Activated B cell treated with CpG ODN at 0.5 μM for 24 hours (primary cell): ENCODE measurements at regions not wholly inside any gene's neighbourhood (a gene's known extent, or its start where the extent isn't known, plus 50 kb on each side); places are given as distances from the start of the nearest gene placed in this dataset.

Source experiments
- ATAC-seq: fragments of 200-7000 bp; cut with Tn5 transposase; one replicate; pipeline ENCODE4 v1.10.0; 2021; ENCODE audit warnings: low read depth, mild to moderate bottlenecking, moderate library complexity
- CTCF ChIA-PET: fragments of 350-600 bp; sonication (Branson Sonifier 250); formaldehyde crosslinking; loops from one replicate; lab custom pipeline; 2021; ENCODE audit warnings: antibody characterized with exemption; lab: Charles Lee
- POLR2A ChIA-PET: fragments of 350-600 bp; sonication (Branson Sonifier 250); formaldehyde crosslinking; loops from one replicate; lab custom pipeline; 2021; ENCODE audit warnings: antibody characterized with exemption; lab: Charles Lee
- DNase-seq: peaks from one replicate; pipeline ENCODE4 v3.0.0; 2022
- H3K27ac Mint-ChIP-seq: one replicate; pipeline ENCODE4 v1.8.0; 2020; ENCODE audit warnings: mixed read lengths
- H3K27me3 Mint-ChIP-seq: one replicate; pipeline ENCODE4 v1.8.0; 2021; ENCODE audit warnings: mixed read lengths
- H3K36me3 Mint-ChIP-seq: one replicate; pipeline ENCODE4 v1.8.0; 2021; ENCODE audit warnings: low read depth, mixed read lengths
- H3K4me1 Mint-ChIP-seq: one replicate; pipeline ENCODE4 v1.8.0; 2021; ENCODE audit warnings: mixed read lengths
- H3K4me3 Mint-ChIP-seq: one replicate; pipeline ENCODE4 v1.8.0; 2020; ENCODE audit warnings: mild to moderate bottlenecking, mixed read lengths
- H3K9me3 Mint-ChIP-seq: one replicate; pipeline ENCODE4 v1.8.0; 2020; ENCODE audit warnings: mixed read lengths
- intact Hi-C: fragments of 100-400 bp; cut with micrococcal nuclease; formaldehyde crosslinking; loops from one replicate; pipeline ENCODE4 v1.15.1; 2024
- TF ChIP-seq, protein P1 (sequence below): fragments of 200-600 bp; IDR thresholded peaks from one replicate; pipeline ENCODE4 v1.8.0; 2022; ENCODE audit warnings: antibody characterized with exemption, mild to moderate bottlenecking

DNA sequence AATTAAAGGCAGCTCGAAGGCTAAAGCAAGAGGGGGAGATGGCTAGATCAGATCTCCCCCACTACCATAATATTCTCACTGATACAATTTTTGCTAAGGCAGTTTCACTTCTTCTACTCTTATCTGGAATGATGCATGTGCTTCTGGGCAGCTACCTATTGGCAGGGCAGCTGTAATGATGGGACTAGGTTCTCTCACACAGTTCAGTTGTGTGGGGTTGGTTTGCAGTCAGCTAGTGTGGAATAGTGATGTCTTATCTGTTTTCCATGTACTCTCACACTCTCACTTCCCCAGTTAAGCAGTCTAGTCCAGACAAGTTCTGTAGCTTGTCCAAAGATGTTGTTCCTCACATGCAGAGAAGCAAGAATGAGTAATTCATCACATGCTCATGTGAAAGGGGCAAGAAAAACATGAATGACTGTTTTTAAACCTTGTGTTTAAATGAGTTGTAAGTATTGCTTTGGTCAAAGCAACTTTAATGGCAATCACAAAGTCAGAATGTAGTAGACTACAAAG is 836.1 kb downstream of the CBLN2 start:
- peak; percentile 49 for ATAC-seq
- Mint-ChIP-seq H3K27me3 (no peaks in the 10 kb centered on the region), H3K27ac (no peak overlapping the region), H3K36me3 (no peaks in the 10 kb centered on the region), H3K4me3 (no peak overlapping the region), H3K4me1 (peaks cover 7% of the 10 kb centered on the region), H3K9me3 (peaks cover 7% of the 10 kb centered on the region)
- DNase-seq, result no peak
- ChIA-PET POLR2A (no interaction called here), CTCF (no interaction called here)
- TF ChIP-seq, protein P1, sequence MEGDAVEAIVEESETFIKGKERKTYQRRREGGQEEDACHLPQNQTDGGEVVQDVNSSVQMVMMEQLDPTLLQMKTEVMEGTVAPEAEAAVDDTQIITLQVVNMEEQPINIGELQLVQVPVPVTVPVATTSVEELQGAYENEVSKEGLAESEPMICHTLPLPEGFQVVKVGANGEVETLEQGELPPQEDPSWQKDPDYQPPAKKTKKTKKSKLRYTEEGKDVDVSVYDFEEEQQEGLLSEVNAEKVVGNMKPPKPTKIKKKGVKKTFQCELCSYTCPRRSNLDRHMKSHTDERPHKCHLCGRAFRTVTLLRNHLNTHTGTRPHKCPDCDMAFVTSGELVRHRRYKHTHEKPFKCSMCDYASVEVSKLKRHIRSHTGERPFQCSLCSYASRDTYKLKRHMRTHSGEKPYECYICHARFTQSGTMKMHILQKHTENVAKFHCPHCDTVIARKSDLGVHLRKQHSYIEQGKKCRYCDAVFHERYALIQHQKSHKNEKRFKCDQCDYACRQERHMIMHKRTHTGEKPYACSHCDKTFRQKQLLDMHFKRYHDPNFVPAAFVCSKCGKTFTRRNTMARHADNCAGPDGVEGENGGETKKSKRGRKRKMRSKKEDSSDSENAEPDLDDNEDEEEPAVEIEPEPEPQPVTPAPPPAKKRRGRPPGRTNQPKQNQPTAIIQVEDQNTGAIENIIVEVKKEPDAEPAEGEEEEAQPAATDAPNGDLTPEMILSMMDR, result no peak
- intact Hi-C loops, result no loop called here

DNA sequence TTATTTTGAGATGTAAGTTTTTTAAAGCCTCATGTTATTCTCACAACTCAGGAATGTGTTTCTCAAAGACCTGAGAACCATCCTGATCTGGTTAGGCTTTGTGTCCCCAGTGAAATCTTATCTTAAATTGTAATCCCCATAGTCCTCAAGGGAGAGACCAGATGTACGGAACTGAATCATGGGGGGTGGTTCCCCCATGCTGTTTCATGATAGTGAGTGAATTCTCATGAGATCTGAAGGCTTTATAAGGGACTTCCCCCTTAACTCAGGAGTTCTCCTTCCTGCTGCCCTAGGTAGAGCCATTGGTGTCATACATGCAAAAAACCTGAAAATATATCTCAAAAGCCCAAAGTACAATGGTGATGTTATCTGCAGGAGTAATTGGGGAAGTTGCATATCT is 836.7 kb downstream of the CBLN2 start:
- CTCF ChIA-PET, result no interaction called here
- Mint-ChIP-seq H3K27ac (no peak overlapping the region), H3K4me1 (peaks cover 7% of the 10 kb centered on the region), H3K4me3 (no peak overlapping the region), H3K36me3 (no peaks in the 10 kb centered on the region), H3K9me3 (peaks cover 7% of the 10 kb centered on the region), H3K27me3 (no peaks in the 10 kb centered on the region)
- TF ChIP-seq, protein P1, result no peak
- ATAC-seq (peak; percentile 94), DNase-seq (no peak)
- intact Hi-C loops, result no loop called here
- POLR2A ChIA-PET, result no interaction called here

DNA sequence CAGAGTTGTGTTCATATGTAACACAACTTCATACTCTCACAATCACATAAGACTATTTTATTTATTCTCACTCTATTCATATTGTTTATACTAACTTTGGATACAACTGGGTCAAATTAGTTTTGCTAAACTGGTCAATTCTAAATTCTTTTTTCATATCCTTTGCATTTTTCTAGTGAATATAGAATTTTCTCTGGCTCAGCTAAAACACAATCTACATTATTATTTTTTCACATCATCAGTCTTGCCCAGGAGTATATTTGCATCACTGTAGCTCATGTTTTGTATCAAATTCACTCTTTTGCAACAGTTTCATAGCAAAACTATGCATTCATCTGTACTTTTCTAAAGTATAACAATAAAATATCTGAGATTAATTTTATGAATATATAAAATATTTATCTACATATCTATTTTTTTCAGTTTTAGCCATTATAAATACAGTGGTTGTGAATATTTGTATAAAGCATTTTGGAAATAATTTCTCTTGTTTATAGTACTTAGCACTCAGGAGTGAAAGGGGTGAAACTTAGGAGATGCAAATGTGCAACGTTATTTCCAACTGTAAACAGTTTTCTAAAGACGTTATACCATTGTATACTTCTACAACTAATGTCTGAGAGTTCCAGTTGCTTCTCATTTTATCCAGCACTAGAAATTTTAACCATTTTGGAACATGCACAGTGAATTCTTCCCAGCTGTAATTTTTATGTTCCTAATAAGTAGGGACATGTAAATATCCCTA is 854.6 kb downstream of the CBLN2 start:
- no peak for ATAC-seq
- DNase-seq, result no peak
- Mint-ChIP-seq H3K4me3 (no peak overlapping the region), H3K27me3 (no peaks in the 10 kb centered on the region), H3K4me1 (no peaks in the 10 kb centered on the region), H3K36me3 (no peaks in the 10 kb centered on the region), H3K9me3 (no peaks in the 10 kb centered on the region), H3K27ac (no peak overlapping the region)
- POLR2A ChIA-PET, result no interaction called here
- CTCF ChIA-PET, result no interaction called here
- TF ChIP-seq, protein P1, result no peak
- intact Hi-C loops, result no loop called here

DNA sequence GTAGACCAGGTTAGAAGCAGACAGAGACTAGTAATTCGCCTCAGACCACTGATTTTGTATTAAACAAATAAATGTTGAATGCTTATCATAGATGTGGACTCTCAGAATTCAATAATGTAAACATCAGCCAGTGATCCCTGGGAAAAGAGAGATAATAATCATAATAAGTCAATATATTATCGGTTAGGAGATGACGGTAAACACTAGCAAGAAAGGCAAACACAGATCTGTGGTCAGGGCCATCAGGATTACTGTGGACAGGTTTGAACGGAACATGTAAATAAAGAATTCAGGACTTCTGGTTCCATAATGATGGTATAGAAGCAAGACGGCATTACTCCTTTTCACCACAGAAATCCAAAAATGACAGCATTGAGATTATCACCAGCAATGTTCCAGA is 861.6 kb downstream of the CBLN2 start:
- intact Hi-C loops, result no loop called here
- CTCF ChIA-PET, result no interaction called here
- ATAC-seq (no peak), DNase-seq (no peak)
- POLR2A ChIA-PET, result no interaction called here
- no peaks in the 10 kb centered on the region for H3K27me3 Mint-ChIP-seq
- TF ChIP-seq, protein P1, result no peak
- H3K27ac Mint-ChIP-seq, result no peak overlapping the region
- H3K36me3 Mint-ChIP-seq, result no peaks in the 10 kb centered on the region
- no peaks in the 10 kb centered on the region for H3K4me1 Mint-ChIP-seq
- H3K9me3 Mint-ChIP-seq, result peaks cover 10% of the 10 kb centered on the region
- no peak overlapping the region for H3K4me3 Mint-ChIP-seq

DNA sequence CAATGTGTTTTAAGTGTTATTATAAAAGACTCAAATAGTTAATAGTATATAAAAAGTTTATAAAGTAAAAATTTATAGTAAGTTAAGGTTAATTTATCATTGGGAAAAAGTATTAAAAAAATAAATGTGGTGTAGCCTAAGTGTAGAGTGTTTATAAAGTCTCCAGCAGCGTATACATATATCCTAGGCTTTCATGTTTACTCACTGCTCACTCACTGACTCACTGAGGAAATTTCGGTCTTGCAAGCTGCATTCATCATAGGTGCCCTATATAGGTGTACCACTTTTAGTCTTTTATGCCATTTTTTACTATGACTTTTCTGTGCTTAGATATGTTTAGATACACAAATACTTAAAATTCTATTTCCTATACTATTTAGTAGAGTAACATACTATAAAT is 866.0 kb downstream of the CBLN2 start:
- no peak for ATAC-seq
- Mint-ChIP-seq H3K4me1 (no peaks in the 10 kb centered on the region), H3K4me3 (no peak overlapping the region), H3K27ac (no peak overlapping the region), H3K27me3 (no peaks in the 10 kb centered on the region), H3K9me3 (peaks cover 5% of the 10 kb centered on the region), H3K36me3 (no peaks in the 10 kb centered on the region)
- TF ChIP-seq, protein P1, result no peak
- DNase-seq, result no peak
- intact Hi-C loops, result no loop called here
- ChIA-PET CTCF (no interaction called here), POLR2A (no interaction called here)
